HepG2 (cell line): ENCODE measurements at regions not wholly inside any gene's neighbourhood (a gene's known extent, or its start where the extent isn't known, plus 50 kb on each side); places are given as distances from the start of the nearest gene placed in this dataset.
A peak's percentile ranks its signal among the peaks of the same experiment; 100 is the strongest.

Experiments used
- ATAC-seq: fragments of 200-7000 bp; cut with Tn5 transposase; 3 replicates; pipeline ENCODE4 v1.9.1; 2020; ENCODE audit warnings: mild to moderate bottlenecking, moderate library complexity
- BruUV-seq: library from RNA; stranded (reverse); fragments of 400-500 nt; replicated peaks from 2 replicates; lab custom pipeline; 2021; lab: Mats Ljungman, UMichigan
- CTCF ChIA-PET: fragments of 300-600 bp; formaldehyde crosslinking; extraction: SDS; loops from one replicate; lab custom pipeline; 2021; ENCODE audit warnings: low total read pairs, inconsistent platforms, low intra/inter-chr PET ratio; lab: Yijun Ruan, JAX
- POLR2A ChIA-PET: fragments of 350-600 bp; sonication (Branson Sonifier 250); formaldehyde crosslinking; loops from one replicate; lab custom pipeline; 2020; ENCODE audit warnings: antibody characterized with exemption, inconsistent platforms; lab: Yijun Ruan, JAX
- DNase-seq: peaks from one replicate; pipeline ENCODE4 v3.0.0-alpha.2; 2015; ENCODE audit warnings: low spot score
- FAIRE-seq: peaks from 3 replicates; lab custom pipeline; 2011; peaks lifted over from hg19 to GRCh38; lab: Jason Lieb, UNC
- H2AFZ ChIP-seq: one replicate; pipeline ENCODE4 v1.6.1; 2011; ENCODE audit warnings: low read length, inconsistent platforms
- H3K27ac ChIP-seq: fragments of 300-600 bp; 3 replicates; pipeline ENCODE4 v1.8.0; 2011; ENCODE audit warnings: mixed run types, mild to moderate bottlenecking, mixed read lengths, low read length, inconsistent platforms; ENCODE audit not compliant: insufficient read depth; ENCODE audit errors: extremely low read length
- H3K27me3 ChIP-seq, 2 experiments: fragments of 200-600 bp in 1 of 2; 2 replicates in 1 of 2; 3 replicates in 1 of 2; pipeline versions ENCODE4 v1.6.0 to v1.8.0; 2011; ENCODE audit warnings: low read length in 2 of 2, mild to moderate bottlenecking in 2 of 2, moderate library complexity in 2 of 2, inconsistent platforms in 1 of 2; ENCODE audit not compliant: insufficient read depth in 2 of 2, control insufficient read depth in 1 of 2
- H3K36me3 ChIP-seq, 2 experiments: fragments of 200-600 bp in 1 of 2; replicated peaks in 1 of 2; 2 replicates in 1 of 2; 3 replicates in 1 of 2; pipeline versions ENCODE4 v1.5.1 to v1.8.0; 2011; ENCODE audit warnings: low read length in 2 of 2, inconsistent platforms in 1 of 2; ENCODE audit not compliant: insufficient read depth in 2 of 2, control insufficient read depth in 1 of 2
- H3K4me1 ChIP-seq: 2 replicates; pipeline ENCODE4 v1.5.1; 2012; ENCODE audit warnings: low read length, inconsistent platforms; ENCODE audit not compliant: insufficient read depth
- H3K4me2 ChIP-seq: 2 replicates; pipeline ENCODE4 v1.6.0; 2011; ENCODE audit warnings: low read depth, low read length, inconsistent platforms
- H3K4me3 ChIP-seq, 3 experiments: fragments of 200-600 bp in 1 of 3; sonication (generic), shearing (Covaris generic) in 1 of 3; replicated peaks in 1 of 3; 2 replicates each; pipeline ENCODE4 v1.5.1; 2011 to 2016; ENCODE audit warnings: low read length in 3 of 3, inconsistent platforms in 2 of 3, low read depth in 2 of 3, mild to moderate bottlenecking in 2 of 3, control low read depth in 1 of 3, mixed read lengths in 1 of 3; ENCODE audit not compliant: insufficient read depth in 1 of 3
- H3K79me2 ChIP-seq: one replicate; pipeline ENCODE4 v1.6.1; 2011; ENCODE audit warnings: low read length, inconsistent platforms; ENCODE audit not compliant: insufficient read depth
- H3K9ac ChIP-seq: 2 replicates; pipeline ENCODE4 v1.6.0; 2011; ENCODE audit warnings: mild to moderate bottlenecking, low read depth, low read length, inconsistent platforms; ENCODE audit not compliant: insufficient read depth
- H3K9me3 ChIP-seq: 2 replicates; pipeline ENCODE4 v1.5.1; 2012; ENCODE audit warnings: mild to moderate bottlenecking, low read length
- H4K20me1 ChIP-seq: 2 replicates; pipeline ENCODE4 v1.6.0; 2011; ENCODE audit warnings: inconsistent platforms, mild to moderate bottlenecking, low read length, moderate library complexity; ENCODE audit not compliant: insufficient read depth
- MAFF ChIP-seq: IDR thresholded peaks from 2 replicates; pipeline ENCODE4 v1.6.1; 2011; ENCODE audit warnings: low read depth, low read length, improper control_type of control experiment
- MAFK ChIP-seq, 2 experiments: IDR thresholded peaks in 1 of 2; conservative IDR thresholded peaks in 1 of 2; 2 replicates each; pipeline ENCODE4 v1.6.1; 2011; ENCODE audit warnings: improper control_type of control experiment in 2 of 2, low read length in 2 of 2
- POLR2AphosphoS2 ChIP-seq: IDR thresholded peaks from 2 replicates; pipeline ENCODE4 v1.6.1; 2011; ENCODE audit warnings: low read depth, low read length, improper control_type of control experiment
- SMAD9 ChIP-seq: sonication (generic); formaldehyde crosslinking; IDR thresholded peaks from 2 replicates; pipeline ENCODE4 v1.5.1; 2020; ENCODE audit warnings: mild to moderate bottlenecking, missing genetic modification reagents
- TAF15 ChIP-seq: fragments of 200-400 bp; formaldehyde crosslinking; IDR thresholded peaks from one replicate; pipeline ENCODE4 v1.6.1; 2018; ENCODE audit warnings: mild to moderate bottlenecking, low read depth, low read length; ENCODE audit not compliant: poor library complexity, severe bottlenecking
- WGBS: methylation state at CpG from one replicate; pipeline ENCODE4 v1.1.6; 2017; ENCODE audit warnings: low lambda C conversion rate; 5-methylcytosine and 5-hydroxymethylcytosine counted together
- in situ Hi-C: cut with HindIII; loops from 2 replicates; pipeline ENCODE4 v1.10.0; 2017; ENCODE audit warnings: low pct_unique_long_range_greater_than_20kb; ENCODE audit not compliant: extremely low pct_ligation_motif_present
- intact Hi-C: fragments of 100-400 bp; cut with micrococcal nuclease; formaldehyde crosslinking; loops from one replicate; pipeline ENCODE4 v1.10.0; 2022; ENCODE audit not compliant: unreplicated experiment

DNA sequence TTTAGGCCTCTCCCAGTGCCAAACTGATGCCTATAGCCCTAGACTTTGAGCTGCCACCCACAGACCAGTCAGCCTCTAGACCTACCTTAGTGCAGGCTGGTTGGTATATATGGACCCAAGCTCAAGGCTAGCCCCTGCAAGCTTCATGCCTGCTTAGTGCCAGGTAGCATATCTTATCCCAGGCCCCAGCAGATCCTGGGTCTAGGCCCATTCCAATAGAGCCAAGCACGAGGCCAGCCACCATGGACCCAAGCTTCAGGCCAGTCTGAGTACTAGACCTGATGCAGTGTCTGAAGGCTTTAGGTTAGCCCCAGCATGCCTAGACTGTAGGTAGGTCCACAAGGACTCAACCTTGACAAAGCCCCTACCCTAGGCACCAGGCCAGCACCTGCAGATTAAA is 1081.7 kb downstream of the JRKL start:
- no TSS peak for BruUV-seq
- H4K20me1 ChIP-seq, result no peaks in the 10 kb centered on the region
- H3K36me3 ChIP-seq, result no peaks in the 10 kb centered on the region
- WGBS, result no CpG with 5 or more reads among the region's 1 CpG
- H3K9ac ChIP-seq, result no peak overlapping the region
- intact Hi-C loops (no loop called here), in situ Hi-C loops (loop anchor here (25.0 kb wide), 1 partner anchor 1541 kb away; the partner anchor contains the start of gene CNTN5)
- DNase-seq (no peak), FAIRE-seq (no peak), ATAC-seq (no peak)
- no peaks in the 10 kb centered on the region for H3K79me2 ChIP-seq
- no peak for TF ChIP-seq SMAD9
- no peak for TF ChIP-seq TAF15
- peaks cover 50% of the 10 kb centered on the region for H3K9me3 ChIP-seq
- H3K4me2 ChIP-seq, result no peak overlapping the region
- ChIA-PET CTCF (no interaction called here), POLR2A (no interaction called here)
- H3K27ac ChIP-seq, result no peak overlapping the region
- H3K4me3 ChIP-seq, result no peak overlapping the region
- no peak overlapping the region for H2AFZ ChIP-seq
- H3K27me3 ChIP-seq, result no peaks in the 10 kb centered on the region
- no peaks in the 10 kb centered on the region for H3K4me1 ChIP-seq

DNA sequence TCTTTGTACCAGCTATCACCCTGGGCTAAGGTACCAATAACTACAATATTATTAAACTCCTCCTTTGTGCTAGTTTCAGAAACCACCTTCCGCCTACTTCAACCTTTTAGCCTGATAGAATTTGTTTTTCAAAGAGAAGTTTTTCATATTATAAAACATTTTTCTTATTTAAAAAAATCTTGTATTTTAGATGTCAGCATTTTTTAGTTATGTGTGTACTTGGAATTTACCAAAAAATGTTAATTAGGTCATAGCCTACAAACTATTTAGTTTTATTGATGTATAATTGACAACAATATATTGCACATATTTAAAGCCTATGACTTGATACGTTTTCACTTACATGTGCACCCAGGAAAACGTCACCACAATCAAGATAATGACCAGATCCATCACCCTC is 1097.6 kb downstream of the JRKL start:
- Histone ChIP-seq H3K27me3 (no peaks in the 10 kb centered on the region), H3K4me3 (no peak overlapping the region), H4K20me1 (no peaks in the 10 kb centered on the region), H3K9me3 (peaks cover 15% of the 10 kb centered on the region; the same call in 1 of the 2 replicates), H3K4me1 (no peaks in the 10 kb centered on the region), H2AFZ (no peak overlapping the region), H3K9ac (no peak overlapping the region), H3K36me3 (no peaks in the 10 kb centered on the region), H3K27ac (no peak overlapping the region), H3K4me2 (no peak overlapping the region), H3K79me2 (no peaks in the 10 kb centered on the region)
- FAIRE-seq, result no peak
- ATAC-seq, result no peak
- 14% methylated on average over 3 of the region's 3 CpGs for WGBS
- ChIA-PET POLR2A (no interaction called here), CTCF (no interaction called here)
- in situ Hi-C loops, result no loop called here
- TF ChIP-seq POLR2AphosphoS2, result no peak
- TF ChIP-seq MAFF, result peak; percentile 42; the same call in 1 of the 2 replicates
- peak in 1 of 2 experiments; percentile 57; a peak in 2 of 4 replicates for TF ChIP-seq MAFK (conservative IDR thresholded peaks at IDR 0.05 in 1 of 2, IDR thresholded peaks at IDR 0.05 in 1 of 2; ENCODE audit: low read length in 2 of 2)
- intact Hi-C loops, result no loop called here
- BruUV-seq, result no TSS peak
- DNase-seq, result no peak
